ENCODE measurements at regions not wholly inside any gene's neighbourhood (a gene's known extent, or its start where the extent isn't known, plus 50 kb on each side); places are given as distances from the start of the nearest gene placed in this dataset.
"Not testable (repeated sequence)": the region's sequence is repeated elsewhere in the genome, so short reads cannot be mapped to it uniquely, and the experiment has no call there.

DNA sequence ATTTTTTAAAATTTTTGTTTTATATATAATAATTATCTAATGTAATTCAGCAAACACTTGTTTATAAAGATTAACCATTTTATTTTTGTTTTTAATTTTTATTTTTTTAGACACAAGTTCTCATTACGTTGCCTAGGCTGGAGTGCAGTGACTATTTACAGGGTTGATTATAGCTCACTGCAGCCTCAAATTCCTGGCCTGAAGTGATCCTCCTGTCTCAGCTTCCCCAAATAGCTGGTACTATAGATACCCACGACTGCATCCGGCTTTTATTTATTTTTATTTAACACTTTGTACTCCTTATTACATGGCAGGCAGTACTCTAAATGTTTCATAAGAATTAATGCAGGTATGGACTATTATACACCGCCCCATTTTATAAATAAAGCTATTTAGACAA, 288.7 kb downstream of the MDFIC start:
- no peak for DNase-seq (ENCODE audit: low spot score)

DNA sequence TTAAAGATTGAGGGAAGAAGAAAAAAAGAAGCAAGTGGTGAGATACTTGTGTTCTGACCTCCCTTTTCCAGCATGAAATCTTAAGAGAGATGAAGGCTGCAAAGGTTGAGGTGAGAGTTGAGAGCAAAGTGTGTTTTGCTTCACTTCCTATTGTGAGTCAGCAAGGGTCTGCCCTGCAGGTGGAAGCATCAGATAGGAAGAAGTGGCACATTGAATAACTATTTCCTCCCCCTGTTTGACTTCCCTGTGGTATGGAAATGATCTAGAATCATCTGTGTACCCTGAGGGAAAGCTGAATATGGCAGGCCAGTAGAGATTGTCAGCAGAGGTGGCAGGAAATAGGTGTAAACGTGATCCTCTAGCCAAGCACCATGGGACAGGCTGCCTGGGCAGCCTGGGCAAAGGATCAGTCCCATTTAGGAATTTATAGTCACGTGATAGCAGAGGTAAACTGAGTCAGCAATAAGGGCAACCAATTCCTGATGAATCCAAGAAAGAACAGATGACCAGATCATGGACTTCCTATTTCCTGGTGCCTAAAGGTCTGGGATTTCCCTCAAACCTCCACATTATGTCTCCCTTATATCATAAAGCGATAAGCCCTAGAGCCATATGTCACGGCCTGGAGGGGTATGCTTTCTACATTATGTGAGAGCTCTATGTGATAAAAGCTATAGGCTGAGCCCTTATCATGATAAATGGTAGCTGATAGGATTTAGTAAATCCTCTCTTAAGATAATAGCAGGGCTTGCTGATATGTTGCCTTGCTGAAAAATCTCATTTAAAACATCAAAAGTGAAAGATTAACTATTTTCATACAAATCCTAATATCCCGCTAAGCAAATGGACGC, 287.0 kb downstream of the MDFIC start:
- DNase-seq (ENCODE audit: low spot score), result no peak

DNA sequence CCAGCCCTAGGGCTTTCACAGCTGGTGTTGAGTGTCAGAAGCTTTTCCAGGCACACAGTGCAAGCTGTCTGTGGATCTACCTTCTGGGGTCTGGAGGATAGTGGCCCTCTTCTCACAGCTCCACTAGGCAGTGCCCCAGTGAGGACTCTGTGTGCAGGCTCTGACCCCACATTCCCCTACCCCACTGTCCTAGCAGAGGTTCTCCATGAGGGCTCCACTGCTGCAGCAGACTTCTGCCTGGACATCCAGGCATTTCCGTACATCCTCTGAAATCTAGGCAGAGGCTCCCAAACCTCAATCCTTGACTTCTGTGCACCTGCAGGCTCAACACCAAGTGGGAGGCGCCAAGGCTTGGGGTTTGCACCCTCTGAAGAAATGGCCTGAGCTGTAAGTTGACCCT, 284.5 kb downstream of the MDFIC start:
- not testable (repeated sequence) for DNase-seq (ENCODE audit: low spot score)

DNA sequence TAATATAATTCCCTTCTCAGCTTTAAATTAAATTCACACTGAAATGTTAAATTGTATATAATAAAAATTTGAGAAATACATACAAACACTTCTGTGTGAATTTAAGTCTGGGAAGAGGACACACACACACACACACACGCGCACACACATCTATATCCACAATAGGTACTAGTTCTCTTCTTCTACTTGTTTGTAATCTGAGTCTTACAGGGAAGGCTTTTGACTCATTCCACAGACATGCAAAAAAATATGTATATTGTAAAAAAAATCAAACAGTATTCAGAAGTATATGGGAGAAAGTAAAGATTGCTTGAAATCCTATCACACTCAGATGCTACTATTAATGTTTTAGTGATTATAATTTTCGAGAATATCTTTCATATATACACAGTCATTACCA, 276.2 kb downstream of the MDFIC start:
- no peak for DNase-seq (ENCODE audit: low spot score)

DNA sequence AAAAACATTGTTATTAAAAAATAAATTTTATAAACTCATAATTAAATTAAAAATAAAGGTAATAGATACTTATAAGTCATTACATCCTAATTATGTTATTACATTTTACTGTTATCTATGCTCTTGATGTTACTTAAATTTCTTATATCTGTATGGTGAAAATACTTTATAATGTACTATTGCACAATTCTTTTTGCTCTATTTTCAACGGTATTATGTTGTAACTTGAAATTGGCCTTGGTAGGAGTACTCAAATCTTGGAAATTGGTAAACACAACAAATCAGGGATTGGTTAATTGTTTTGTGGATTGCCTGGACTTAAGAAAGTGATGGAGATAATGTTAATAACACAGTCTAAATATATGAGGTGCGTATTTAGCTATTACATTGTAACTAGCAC, 273.3 kb downstream of the MDFIC start:
- DNase-seq (ENCODE audit: low spot score), result no peak

DNA sequence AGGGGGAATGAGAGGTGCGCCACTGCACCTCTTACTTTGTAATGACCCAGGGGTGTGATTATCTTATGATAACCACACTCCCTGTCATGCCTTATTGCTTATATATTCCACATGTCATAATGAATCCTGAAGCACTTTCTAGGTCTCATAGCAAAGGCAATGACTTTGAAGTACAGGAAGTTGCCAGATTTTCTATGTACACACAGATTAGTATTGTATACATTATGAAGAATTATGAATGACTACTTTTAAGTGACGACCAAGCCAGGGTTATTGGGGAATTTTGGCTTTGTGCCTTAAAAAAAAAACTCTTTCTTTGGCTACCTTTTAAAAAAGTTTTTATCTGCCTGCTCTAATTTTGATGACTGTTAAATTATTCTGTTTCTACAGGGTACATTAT, 269.6 kb downstream of the MDFIC start:
- DNase-seq (ENCODE audit: low spot score), result no peak

DNA sequence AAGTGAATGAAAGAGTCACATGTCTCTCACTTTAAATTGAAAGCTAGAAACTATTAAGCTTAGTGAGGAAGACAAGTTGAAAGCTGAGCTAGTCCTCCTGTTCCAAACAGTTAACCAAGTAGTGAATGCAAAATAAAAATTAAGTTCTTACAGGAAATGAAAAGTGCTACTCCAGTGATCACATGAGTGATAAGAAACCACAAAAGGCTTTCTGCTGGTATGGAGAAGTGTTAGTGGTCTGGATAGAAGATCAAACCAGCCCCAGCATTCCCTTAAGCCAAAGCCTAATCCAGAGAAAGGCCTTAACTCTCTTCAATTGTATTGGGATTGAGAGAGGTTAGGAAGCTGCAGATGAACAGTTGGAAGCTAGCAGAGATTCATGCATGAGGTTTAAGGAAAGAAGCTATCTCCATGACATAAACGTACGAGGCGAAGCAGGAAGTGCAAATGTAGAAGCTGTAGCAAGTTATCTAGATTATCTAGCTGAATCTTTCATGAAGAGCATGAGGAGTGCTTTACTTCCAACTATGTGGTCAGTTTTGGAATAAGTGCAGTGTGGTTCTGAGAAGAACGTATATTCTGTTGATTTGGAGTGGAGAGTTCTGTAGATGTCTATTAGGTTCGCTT, 261.6 kb downstream of the MDFIC start:
- DNase-seq (ENCODE audit: low spot score), result no peak

DNA sequence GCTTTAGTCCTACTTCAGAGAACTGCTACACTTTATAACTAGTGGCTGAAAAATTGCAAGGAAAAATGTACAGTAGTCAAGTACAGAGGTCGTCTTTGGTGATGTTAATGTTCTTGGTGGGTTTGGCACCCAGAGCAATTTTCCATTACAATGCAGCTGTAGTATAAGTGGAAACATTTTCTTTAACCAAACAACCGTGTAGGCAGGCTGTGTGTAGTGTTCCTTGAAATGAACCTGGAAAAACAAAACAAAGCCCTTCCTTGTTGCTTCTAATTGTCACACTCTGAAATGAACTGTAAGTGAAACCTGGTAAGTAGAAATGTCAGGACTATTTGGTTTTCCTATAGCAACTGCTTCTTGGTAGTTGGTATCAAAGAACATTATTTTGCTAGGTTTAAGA, 256.9 kb downstream of the MDFIC start:
- DNase-seq (ENCODE audit: low spot score), result no peak

DNA sequence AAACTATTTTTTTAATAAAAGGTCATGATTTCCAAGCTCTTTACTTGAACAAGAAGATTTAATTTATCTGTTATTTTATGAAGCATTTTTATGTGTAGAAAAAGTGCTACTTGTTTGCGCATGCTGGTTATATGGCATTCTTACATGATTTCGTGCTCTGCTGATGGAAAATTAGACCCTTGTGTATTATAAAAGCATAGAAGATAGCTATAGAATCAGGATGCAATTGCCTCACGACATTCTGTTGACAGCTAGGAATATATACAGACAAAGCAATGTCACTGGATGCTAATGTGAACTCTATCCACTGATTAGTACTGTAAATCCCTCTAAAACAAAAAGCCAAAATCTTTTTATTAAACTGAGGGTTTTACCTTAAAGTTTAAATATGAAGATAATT, 255.9 kb downstream of the MDFIC start:
- DNase-seq (ENCODE audit: low spot score), result no peak

DNA sequence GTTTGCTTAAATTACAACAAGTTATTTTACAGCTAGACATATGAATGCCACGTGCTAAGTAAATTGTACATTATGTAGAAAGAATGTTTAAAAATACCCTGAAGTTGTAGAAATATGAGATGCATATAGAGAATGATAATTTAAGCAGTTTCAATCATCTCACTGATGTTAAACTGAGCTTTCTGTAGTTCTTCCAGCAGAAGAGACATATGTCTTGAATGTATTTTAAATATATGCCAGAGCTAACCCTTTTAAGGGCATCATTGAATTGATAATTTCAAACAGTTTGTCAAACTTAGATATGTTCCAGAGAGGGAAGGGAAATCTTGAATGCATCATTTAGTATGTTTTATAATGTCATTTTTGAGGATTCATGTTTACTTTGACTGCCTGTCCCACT, 255.2 kb downstream of the MDFIC start:
- no peak for DNase-seq (ENCODE audit: low spot score)

DNA sequence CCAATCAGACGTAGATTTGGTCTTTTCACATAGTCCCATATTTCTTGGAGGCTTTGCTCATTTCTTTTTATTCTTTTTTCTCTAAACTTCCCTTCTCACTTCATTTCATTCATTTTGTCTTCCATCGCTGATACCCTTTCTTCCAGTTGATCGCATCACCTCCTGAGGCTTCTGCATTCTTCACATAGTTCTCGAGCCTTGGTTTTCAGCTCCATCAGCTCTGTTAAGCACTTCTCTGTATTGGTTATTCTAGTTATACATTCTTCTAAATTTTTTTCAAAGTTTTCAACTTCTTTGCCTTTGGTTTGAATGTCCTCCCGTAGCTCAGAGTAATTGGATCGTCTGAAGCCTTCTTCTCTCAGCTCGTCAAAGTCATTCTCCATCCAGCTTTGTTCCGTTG, 250.5 kb downstream of the MDFIC start:
- not testable (repeated sequence) for DNase-seq (ENCODE audit: low spot score)

DNA sequence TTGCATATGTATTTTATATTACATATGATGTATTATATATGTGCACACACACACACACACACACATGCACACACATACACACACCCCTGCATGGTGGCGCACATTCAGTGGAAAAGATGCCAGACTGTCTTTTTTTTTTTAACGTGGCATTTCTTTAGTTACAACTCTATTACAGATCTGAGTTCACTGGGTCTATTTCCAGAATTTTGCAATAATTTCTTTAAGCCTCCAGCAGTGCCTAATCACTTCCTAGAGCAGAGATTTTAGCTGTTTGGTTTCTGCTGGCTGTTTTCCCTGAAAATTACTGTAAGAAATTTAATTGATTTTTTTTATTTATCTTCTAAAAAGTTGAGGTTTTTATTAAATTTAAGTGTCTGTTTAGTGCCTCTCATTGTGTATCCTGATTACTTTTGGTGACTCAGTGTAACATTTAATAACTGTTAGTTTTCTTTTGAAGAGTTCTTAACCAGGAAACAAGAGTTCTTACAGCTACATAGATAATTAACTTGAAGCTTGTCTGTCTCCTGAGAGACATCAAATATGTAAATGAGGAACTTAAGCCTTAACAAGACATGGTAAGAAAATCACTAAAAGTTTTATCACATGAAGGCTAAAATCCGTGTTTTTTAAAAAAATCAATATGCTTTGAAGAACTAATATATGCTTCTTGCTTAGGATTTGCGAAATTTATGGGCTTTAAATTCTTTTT, 232.0 kb downstream of the MDFIC start:
- no peak for DNase-seq (ENCODE audit: low spot score)

DNA sequence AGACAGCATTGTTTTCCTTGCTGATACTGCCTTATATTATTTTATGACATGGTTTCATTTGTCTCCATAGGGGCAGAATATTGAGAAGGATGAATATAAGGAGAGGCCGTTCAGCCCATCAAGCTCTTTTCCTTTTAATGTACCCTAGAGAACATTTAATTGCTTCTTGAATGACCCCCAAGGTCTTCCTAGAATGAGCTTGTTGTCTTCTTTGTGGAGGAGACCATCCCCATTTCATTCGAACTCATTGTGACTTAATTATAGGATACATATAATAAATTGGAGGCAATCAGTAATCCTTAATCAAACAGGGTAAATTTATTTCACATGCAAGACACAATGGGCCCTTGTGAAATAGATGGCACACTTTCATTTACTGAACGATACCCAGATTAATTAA, 231.3 kb downstream of the MDFIC start:
- no peak for DNase-seq (ENCODE audit: low spot score)

DNA sequence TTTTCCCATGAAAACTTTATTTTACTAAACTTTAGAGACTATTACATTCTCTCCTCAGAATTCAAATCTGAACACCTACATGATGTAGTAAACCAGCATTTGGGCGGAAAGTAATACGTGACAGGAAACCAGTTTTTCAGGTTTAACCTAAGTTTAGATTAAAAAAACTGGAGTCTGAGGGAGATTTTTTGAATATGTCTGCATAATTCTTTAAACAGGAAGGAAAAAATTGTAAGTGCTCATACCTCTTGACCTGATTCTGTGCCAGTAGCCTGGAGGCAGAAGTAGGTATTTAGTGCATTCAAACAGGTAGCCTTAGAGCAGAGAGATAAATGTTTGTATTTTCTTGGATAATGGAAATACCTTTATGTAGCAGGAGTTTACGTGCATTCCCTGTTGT, 224.3 kb downstream of the MDFIC start:
- DNase-seq (ENCODE audit: low spot score), result no peak

DNA sequence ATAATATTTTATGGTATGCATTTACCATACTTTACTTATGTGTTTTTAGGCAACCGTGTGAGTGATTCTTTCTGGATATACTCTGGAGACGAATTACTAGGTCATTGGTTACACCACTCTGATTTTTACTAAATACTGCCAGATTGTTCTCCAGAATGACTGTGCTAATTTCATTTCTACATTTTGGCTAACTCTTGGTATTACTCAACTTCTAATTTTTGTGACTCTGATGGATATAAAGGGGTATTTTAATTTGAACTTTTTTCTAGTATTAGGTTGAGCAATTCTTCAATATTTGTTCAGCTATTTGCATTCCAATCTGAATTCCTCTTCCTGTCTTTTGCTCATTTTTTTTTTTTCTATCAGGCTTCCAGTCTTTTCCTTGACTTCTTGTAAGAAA, 223.6 kb downstream of the MDFIC start:
- DNase-seq (ENCODE audit: low spot score), result no peak

DNA sequence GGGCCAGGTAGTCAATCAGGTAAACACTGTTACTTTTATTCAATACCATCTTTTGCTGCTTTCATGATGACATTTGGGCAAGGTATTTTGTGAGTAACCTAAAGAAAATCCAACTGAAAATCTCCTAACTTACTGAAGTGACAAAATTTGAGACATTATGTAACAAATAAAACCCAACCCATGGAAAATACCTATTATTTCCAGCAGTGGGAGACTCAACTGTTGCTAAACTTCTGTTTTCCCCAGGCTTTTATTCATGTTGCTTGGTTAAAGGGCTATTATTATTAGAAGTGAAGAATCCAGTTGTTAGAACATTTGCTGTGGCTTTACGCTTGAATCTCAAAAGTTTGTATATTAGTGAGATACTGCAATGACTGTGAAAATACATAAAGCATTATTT, 215.9 kb downstream of the MDFIC start:
- DNase-seq (ENCODE audit: low spot score), result no peak

DNA sequence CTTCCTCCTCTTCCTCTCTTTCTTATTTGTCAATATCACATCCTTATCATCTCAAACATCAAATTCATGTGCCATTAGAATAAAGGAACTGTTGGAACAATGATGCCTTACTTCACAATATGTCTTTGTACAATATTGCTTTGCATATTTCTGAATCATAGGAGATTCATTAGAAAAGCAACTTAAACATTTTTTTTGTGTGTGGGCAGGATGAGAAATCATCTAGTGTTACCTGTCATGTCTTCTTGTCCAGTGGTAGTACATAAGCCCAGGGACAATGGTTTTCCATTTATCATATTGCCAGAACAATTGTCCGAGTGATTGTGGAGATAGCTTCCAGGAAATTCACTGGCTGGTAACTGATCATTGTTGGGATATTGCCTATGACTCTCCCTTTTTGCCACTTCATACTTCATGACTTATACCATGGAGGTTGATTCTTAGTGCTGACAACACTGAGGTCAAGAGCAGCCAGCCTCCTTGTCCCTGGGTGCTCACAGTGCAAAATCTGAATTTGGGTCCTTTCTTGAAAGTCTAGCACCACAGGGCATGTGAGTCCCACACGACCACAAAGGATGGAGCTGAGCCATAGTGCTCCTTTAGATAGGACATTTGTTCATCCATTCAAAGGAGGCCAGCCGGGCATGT, 215.0 kb downstream of the MDFIC start:
- no peak for DNase-seq (ENCODE audit: low spot score)

DNA sequence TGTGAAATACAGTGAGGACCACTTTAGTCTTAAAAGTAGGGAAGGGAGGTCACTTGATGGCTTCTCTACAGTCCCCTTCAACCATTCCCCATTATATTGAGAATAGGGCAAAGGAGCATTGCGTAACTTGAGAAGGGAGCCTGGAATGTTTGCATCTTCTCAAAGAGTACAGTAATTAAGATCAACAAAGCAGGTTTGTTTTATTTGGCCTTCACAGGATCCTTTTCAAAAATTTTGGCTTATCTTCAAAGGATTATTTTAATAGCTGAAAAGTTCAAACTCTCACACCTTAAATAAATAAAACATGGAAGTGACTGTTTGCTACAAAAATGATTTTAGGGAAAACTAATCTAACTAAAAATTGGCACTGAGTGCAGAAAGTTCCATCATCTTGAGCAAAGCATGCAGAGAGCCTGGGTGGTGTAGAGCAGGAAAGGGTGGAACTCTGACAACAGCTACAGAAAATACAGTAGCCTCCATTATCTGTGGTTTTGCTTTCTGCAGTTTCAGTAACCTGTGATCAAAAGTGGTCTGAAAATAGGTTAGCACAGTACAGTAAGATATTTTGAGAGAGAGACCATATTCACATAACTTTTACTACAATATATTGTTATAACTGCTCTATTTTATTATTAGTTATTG, 214.0 kb downstream of the MDFIC start:
- DNase-seq (ENCODE audit: low spot score), result peak; percentile 1

DNA sequence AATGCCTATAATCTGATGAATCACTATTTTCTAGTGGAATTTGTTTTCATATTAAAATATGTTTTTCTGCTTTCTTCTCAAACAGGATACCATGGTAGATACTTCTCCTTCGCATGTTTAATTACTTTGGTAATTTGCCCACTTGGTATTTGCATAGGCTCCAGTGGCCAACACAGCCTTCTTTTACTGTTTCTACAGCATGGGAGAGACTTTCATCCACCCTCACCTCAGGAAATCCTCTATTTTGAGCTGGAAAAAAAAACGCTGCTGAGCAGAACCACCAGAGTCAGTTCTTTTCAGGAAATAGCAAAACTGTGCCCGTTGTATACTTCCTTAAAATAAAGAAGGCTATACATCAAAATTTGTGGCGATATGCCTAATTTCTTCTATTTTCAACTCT, 213.3 kb downstream of the MDFIC start:
- DNase-seq (ENCODE audit: low spot score), result no peak

DNA sequence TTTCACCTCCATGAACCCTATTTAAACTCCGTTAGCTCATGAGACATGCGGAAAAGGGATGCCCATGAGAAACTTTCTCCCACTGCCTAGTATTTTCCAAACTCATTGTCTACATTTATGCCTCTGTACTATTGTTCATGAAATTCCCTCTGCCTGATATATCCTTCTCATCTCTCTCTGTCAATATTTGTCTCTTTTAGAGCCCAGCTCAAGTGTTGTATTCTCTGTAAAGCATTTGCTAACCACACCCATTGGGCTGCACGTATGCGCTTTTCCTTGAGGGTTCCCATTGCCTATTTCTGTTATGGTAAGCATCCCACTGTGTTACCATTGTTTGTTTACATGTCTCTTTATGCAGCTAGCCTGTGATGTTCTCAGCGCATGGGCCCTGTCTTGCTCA, 211.4 kb downstream of the MDFIC start:
- DNase-seq (ENCODE audit: low spot score), result no peak

DNA sequence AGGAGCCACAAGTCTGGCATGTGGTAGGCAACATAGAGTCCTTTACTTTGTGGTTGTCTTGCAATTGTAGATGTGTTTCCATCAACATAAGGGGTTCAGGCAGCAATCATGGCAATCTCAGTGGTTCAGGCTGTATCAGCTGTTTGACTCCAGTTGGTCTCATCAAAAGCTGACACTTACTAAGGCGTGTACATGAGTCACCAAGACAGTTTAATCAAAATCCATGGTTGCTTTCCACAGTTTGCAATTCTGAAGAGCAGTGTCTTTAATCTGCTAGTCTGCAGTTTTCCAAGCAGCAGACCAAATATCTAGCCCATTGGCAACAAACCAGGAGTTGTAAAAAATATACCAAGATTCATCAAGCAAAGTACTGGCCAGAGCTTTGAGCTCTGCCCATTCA, 210.2 kb downstream of the MDFIC start:
- no peak for DNase-seq (ENCODE audit: low spot score)

DNA sequence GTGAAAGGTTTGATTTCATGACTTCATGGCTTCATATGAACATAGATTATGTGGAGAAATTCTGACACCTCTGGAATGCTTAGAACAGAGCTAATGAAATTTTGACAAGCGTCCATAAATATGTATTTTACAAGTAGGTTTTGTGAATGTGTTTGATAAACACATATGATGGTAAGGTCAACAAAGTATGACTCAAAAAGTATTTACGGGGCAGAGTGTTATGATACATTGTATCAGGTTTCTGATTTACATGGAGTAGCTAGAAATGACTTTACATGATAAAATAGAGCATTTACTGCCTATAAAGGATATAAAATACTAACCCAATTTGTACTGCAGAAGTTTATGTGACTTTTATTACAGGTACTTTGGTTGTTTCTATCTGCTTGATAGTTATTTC, 206.3 kb downstream of the MDFIC start:
- no peak for DNase-seq (ENCODE audit: low spot score)
